Panc1 (cell line): ENCODE measurements at regions not wholly inside any gene's neighbourhood (a gene's known extent, or its start where the extent isn't known, plus 50 kb on each side); places are given as distances from the start of the nearest gene placed in this dataset.

Experiments used
- ATAC-seq: fragments of 200-7000 bp; cut with Tn5 transposase; 2 replicates; pipeline ENCODE4 v1.9.1; 2020; ENCODE audit warnings: mild to moderate bottlenecking, moderate library complexity
- BruUV-seq: library from RNA; stranded (reverse); fragments of 400-500 nt; replicated peaks from 2 replicates; lab custom pipeline; 2021; lab: Mats Ljungman, UMichigan
- CTCF ChIA-PET: fragments of 300-600 bp; sonication (Branson Sonifier 250); formaldehyde crosslinking; loops from one replicate; lab custom pipeline; 2022; ENCODE audit warnings: antibody characterized with exemption; lab: Charles Lee
- POLR2A ChIA-PET: fragments of 300-600 bp; sonication (Branson Sonifier 250); formaldehyde crosslinking; loops from one replicate; lab custom pipeline; 2022; ENCODE audit warnings: antibody characterized with exemption; lab: Charles Lee
- DNase-seq: peaks from one replicate; pipeline ENCODE4 v3.0.0-alpha.2; 2010; ENCODE audit warnings: low read depth, low spot score
- H3K27ac ChIP-seq: 2 replicates; pipeline ENCODE4 v1.5.1; 2011; ENCODE audit warnings: mild to moderate bottlenecking, low read length, inconsistent platforms
- H3K27me3 ChIP-seq: fragments of 200-500 bp; sonication (Bioruptor generic); 2 replicates; pipeline ENCODE4 v1.6.0; 2014; ENCODE audit warnings: low read length, inconsistent platforms; ENCODE audit not compliant: control insufficient read depth, insufficient read depth
- H3K36me3 ChIP-seq: fragments of 200-500 bp; sonication (Bioruptor generic); 2 replicates; pipeline ENCODE4 v1.5.1; 2014; ENCODE audit warnings: inconsistent platforms, mild to moderate bottlenecking, low read length, moderate library complexity; ENCODE audit not compliant: control insufficient read depth, insufficient read depth
- H3K4me1 ChIP-seq: 2 replicates; pipeline ENCODE4 v1.5.1; 2011; ENCODE audit warnings: inconsistent platforms, mild to moderate bottlenecking, low read length, moderate library complexity; ENCODE audit not compliant: control insufficient read depth, insufficient read depth
- H3K4me3 ChIP-seq, 2 experiments: 2 replicates each; pipeline ENCODE4 v1.5.1; 2011 to 2012; ENCODE audit warnings: low read depth in 2 of 2, low read length in 2 of 2, mild to moderate bottlenecking in 2 of 2, inconsistent platforms in 1 of 2, moderate library complexity in 1 of 2
- H3K9me3 ChIP-seq: fragments of 200-500 bp; sonication (Bioruptor generic); 2 replicates; pipeline ENCODE4 v1.5.1; 2014; ENCODE audit warnings: low read depth, mild to moderate bottlenecking, inconsistent platforms, low read length, moderate library complexity; ENCODE audit not compliant: control insufficient read depth, insufficient read depth
- CTCF ChIP-seq: fragments of 450-650 bp; IDR thresholded peaks from 2 replicates; pipeline ENCODE4 v1.5.1; 2017; ENCODE audit warnings: mild to moderate bottlenecking
- POLR2AphosphoS5 ChIP-seq: IDR thresholded peaks from 2 replicates; pipeline ENCODE4 v1.6.1; 2012; ENCODE audit warnings: mild to moderate bottlenecking, low read depth, low read length, moderate library complexity
- REST ChIP-seq, 2 experiments: IDR thresholded peaks; 2 replicates each; pipeline ENCODE4 v1.6.1; 2011 to 2012; ENCODE audit warnings: low read depth in 2 of 2, control low read depth in 1 of 2, low read length in 1 of 2, mild to moderate bottlenecking in 1 of 2, moderate library complexity in 1 of 2; ENCODE audit not compliant: insufficient read depth in 1 of 2
- SIN3A ChIP-seq: IDR thresholded peaks from 2 replicates; pipeline ENCODE4 v1.6.1; 2012; ENCODE audit warnings: low read depth, mild to moderate bottlenecking, low read length, moderate library complexity, borderline replicate concordance; ENCODE audit not compliant: insufficient read depth
- TCF7L2 ChIP-seq: IDR thresholded peaks from 2 replicates; pipeline ENCODE4 v1.6.1; 2011; ENCODE audit warnings: mild to moderate bottlenecking, low read depth, low read length, inconsistent platforms
- in situ Hi-C: cut with HindIII; loops from 2 replicates; pipeline ENCODE4 v1.10.0; 2016; ENCODE audit warnings: low sequenced_read_pairs, low pct_unique_long_range_greater_than_20kb
- intact Hi-C: fragments of 100-400 bp; cut with micrococcal nuclease; formaldehyde crosslinking; loops from one replicate; pipeline ENCODE4 v1.10.0; 2022; ENCODE audit not compliant: unreplicated experiment

GRCh38 chrX:102837847-102838246, 99.2 kb upstream of the RAB40AL start:
- no TSS peak for BruUV-seq
- Histone ChIP-seq H3K36me3 (no peaks in the 10 kb centered on the region), H3K4me1 (no peaks in the 10 kb centered on the region), H3K27ac (no peak overlapping the region), H3K9me3 (no peaks in the 10 kb centered on the region), H3K27me3 (no peaks in the 10 kb centered on the region), H3K4me3 (no peak overlapping the region)
- no peak for DNase-seq
- TF ChIP-seq POLR2AphosphoS5, result no peak
- TF ChIP-seq REST (IDR thresholded peaks at IDR 0.05; ENCODE audit: insufficient read depth in 1 of 2, low read depth in 2 of 2, low read length in 1 of 2), result no peak
- no peak for TF ChIP-seq TCF7L2
- no peak for TF ChIP-seq CTCF
- TF ChIP-seq SIN3A, result no peak
- ChIA-PET CTCF (no interaction called here), POLR2A (no interaction called here)
- ATAC-seq, result no peak
- intact Hi-C loops, result loop anchor here (10.0 kb wide), 2 partner anchors 113 to 183 kb away; partner anchors contain the start of genes GPRASP1 and GPRASP3
- in situ Hi-C loops, result no loop called here

GRCh38 chrX:102840871-102841705, 96.0 kb upstream of the RAB40AL start:
- CTCF ChIA-PET, result interaction anchor here (1.2 kb wide), 1 partner anchor 60 kb away, joined by 3 read pairs; no protein-coding TSS in a partner anchor
- ATAC-seq (no peak), DNase-seq (no peak)
- TF ChIP-seq CTCF, result peak; percentile 54
- TF ChIP-seq REST (IDR thresholded peaks at IDR 0.05; ENCODE audit: insufficient read depth in 1 of 2, low read depth in 2 of 2, low read length in 1 of 2), result no peak
- POLR2A ChIA-PET, result no interaction called here
- intact Hi-C loops (no loop called here), in situ Hi-C loops (no loop called here)
- BruUV-seq, result no TSS peak
- H3K27me3 ChIP-seq, result no peaks in the 10 kb centered on the region
- H3K4me1 ChIP-seq, result no peaks in the 10 kb centered on the region
- no peaks in the 10 kb centered on the region for H3K9me3 ChIP-seq
- H3K4me3 ChIP-seq, result no peak overlapping the region
- no peak overlapping the region for H3K27ac ChIP-seq
- H3K36me3 ChIP-seq, result no peaks in the 10 kb centered on the region
